ENCODE measurements at regions not wholly inside any gene's neighbourhood (a gene's known extent, or its start where the extent isn't known, plus 50 kb on each side); places are given as distances from the start of the nearest gene placed in this dataset.

- Histone ChIP-seq H3K27me3 (no peaks in the 10 kb centered on the region), H3K9me3 (peaks cover 7% of the 10 kb centered on the region), H3K27ac (no peak overlapping the region), H3K4me1 (no peaks in the 10 kb centered on the region), H3K4me3 (no peak overlapping the region), H3K36me3 (no peaks in the 10 kb centered on the region)
- TF ChIP-seq POLR2AphosphoS5 (IDR thresholded peaks at IDR 0.05) = no peak
- no peak for TF ChIP-seq EP300 (IDR thresholded peaks at IDR 0.05)
- no peak for TF ChIP-seq CTCF (IDR thresholded peaks at IDR 0.05)
- TF ChIP-seq POLR2A (IDR thresholded peaks at IDR 0.05) = no peak
- no peak for DNase-seq (ENCODE audit: low spot score in 2 of 2)
- 16% methylated on average over 2 of the region's 2 CpGs for WGBS
Measured at GRCh38 chr1:118785246-118785645, 202.9 kb downstream of the TBX15 start.

GRCh38 chr1:118783095-118783758, 204.9 kb downstream of the TBX15 start:
- 34% methylated on average over 2 of the region's 2 CpGs for WGBS
- DNase-seq (ENCODE audit: low spot score in 2 of 2) = no peak
- H3K27me3 ChIP-seq = no peaks in the 10 kb centered on the region
- no peak overlapping the region for H3K27ac ChIP-seq
- no peaks in the 10 kb centered on the region for H3K36me3 ChIP-seq
- peaks cover 8% of the 10 kb centered on the region for H3K9me3 ChIP-seq
- no peak overlapping the region for H3K4me3 ChIP-seq
- no peaks in the 10 kb centered on the region for H3K4me1 ChIP-seq
- no peak for TF ChIP-seq POLR2A (IDR thresholded peaks at IDR 0.05)
- TF ChIP-seq EP300 (IDR thresholded peaks at IDR 0.05) = no peak
- no peak for TF ChIP-seq POLR2AphosphoS5 (IDR thresholded peaks at IDR 0.05)
- TF ChIP-seq CTCF (IDR thresholded peaks at IDR 0.05) = no peak

GRCh38 chr1:118773656-118774055, 214.5 kb downstream of the TBX15 start:
- Histone ChIP-seq H3K27me3 (no peaks in the 10 kb centered on the region), H3K4me3 (no peak overlapping the region), H3K9me3 (no peaks in the 10 kb centered on the region), H3K27ac (no peak overlapping the region), H3K4me1 (no peaks in the 10 kb centered on the region), H3K36me3 (no peaks in the 10 kb centered on the region)
- no peak for DNase-seq (ENCODE audit: low spot score in 2 of 2)
- WGBS = 52% methylated on average over 1 of the region's 1 CpG
- TF ChIP-seq CTCF (IDR thresholded peaks at IDR 0.05) (no peak), POLR2AphosphoS5 (IDR thresholded peaks at IDR 0.05) (no peak), EP300 (IDR thresholded peaks at IDR 0.05) (no peak), POLR2A (IDR thresholded peaks at IDR 0.05) (no peak)

- Histone ChIP-seq H3K27ac (no peak overlapping the region), H3K9me3 (no peaks in the 10 kb centered on the region), H3K4me1 (no peaks in the 10 kb centered on the region), H3K36me3 (no peaks in the 10 kb centered on the region), H3K27me3 (no peaks in the 10 kb centered on the region), H3K4me3 (no peak overlapping the region)
- TF ChIP-seq POLR2A (IDR thresholded peaks at IDR 0.05) = no peak
- TF ChIP-seq CTCF (IDR thresholded peaks at IDR 0.05) = no peak
- no peak for TF ChIP-seq POLR2AphosphoS5 (IDR thresholded peaks at IDR 0.05)
- TF ChIP-seq EP300 (IDR thresholded peaks at IDR 0.05) = no peak
- DNase-seq (ENCODE audit: low spot score in 2 of 2) = no peak
- WGBS = 34% methylated on average over 2 of the region's 2 CpGs
Measured at GRCh38 chr1:118767971-118768370, 220.2 kb downstream of the TBX15 start.

GRCh38 chr1:118753976-118754375, 234.2 kb downstream of the TBX15 start:
- no peak overlapping the region for H3K4me3 ChIP-seq
- H3K27me3 ChIP-seq = no peaks in the 10 kb centered on the region
- no peaks in the 10 kb centered on the region for H3K36me3 ChIP-seq
- WGBS = 37% methylated on average over 1 of the region's 1 CpG
- TF ChIP-seq POLR2AphosphoS5 (IDR thresholded peaks at IDR 0.05) (no peak), CTCF (IDR thresholded peaks at IDR 0.05) (no peak), POLR2A (IDR thresholded peaks at IDR 0.05) (no peak), EP300 (IDR thresholded peaks at IDR 0.05) (no peak)
- no peak for DNase-seq (ENCODE audit: low spot score in 2 of 2)
- no peak overlapping the region for H3K27ac ChIP-seq
- no peaks in the 10 kb centered on the region for H3K9me3 ChIP-seq
- no peaks in the 10 kb centered on the region for H3K4me1 ChIP-seq
